ENCODE measurements at regions not wholly inside any gene's neighbourhood (a gene's known extent, or its start where the extent isn't known, plus 50 kb on each side); places are given as distances from the start of the nearest gene placed in this dataset.

DNA sequence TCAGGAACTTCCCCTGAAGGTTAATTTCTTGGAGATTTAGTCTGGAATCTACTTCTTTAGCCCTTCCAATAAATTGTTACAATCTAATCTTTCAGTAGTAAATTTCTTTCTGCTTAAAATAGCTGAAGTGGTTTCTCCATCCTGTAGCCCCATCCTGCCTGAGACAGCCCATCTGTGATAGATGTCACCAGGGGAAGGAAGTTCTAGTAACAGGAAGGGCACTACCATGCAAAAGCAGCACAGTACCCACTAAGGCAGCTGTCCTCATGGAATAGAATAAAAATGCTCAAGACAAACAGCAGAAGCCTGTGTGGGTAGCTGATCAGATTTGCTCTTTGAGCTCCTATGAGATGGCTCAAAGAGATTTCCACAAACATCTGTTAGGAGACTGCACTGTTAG is 1036.5 kb downstream of the SLITRK5 start:
- Histone ChIP-seq H3K9me2 (ENCODE audit: insufficient read depth) (no peaks in the 10 kb centered on the region), H3K36me3 (ENCODE audit: low read depth) (no peaks in the 10 kb centered on the region), H3K27me3 (ENCODE audit: insufficient read depth, low read depth) (no peaks in the 10 kb centered on the region), H2AFZ (no peak overlapping the region), H3K27ac (no peak overlapping the region), H3K4me2 (no peak overlapping the region), H3K79me2 (ENCODE audit: low read depth) (no peaks in the 10 kb centered on the region), H3K4me3 (no peak overlapping the region), H3F3A (ENCODE audit: insufficient read depth, low read depth) (no peaks in the 10 kb centered on the region), H3K9me3 (ENCODE audit: insufficient read depth, low read depth) (no peaks in the 10 kb centered on the region), H4K20me1 (ENCODE audit: insufficient read depth) (no peaks in the 10 kb centered on the region), H3K4me1 (replicated peaks; ENCODE audit: insufficient read depth) (no peaks in the 10 kb centered on the region)
- TF ChIP-seq, protein P1, sequence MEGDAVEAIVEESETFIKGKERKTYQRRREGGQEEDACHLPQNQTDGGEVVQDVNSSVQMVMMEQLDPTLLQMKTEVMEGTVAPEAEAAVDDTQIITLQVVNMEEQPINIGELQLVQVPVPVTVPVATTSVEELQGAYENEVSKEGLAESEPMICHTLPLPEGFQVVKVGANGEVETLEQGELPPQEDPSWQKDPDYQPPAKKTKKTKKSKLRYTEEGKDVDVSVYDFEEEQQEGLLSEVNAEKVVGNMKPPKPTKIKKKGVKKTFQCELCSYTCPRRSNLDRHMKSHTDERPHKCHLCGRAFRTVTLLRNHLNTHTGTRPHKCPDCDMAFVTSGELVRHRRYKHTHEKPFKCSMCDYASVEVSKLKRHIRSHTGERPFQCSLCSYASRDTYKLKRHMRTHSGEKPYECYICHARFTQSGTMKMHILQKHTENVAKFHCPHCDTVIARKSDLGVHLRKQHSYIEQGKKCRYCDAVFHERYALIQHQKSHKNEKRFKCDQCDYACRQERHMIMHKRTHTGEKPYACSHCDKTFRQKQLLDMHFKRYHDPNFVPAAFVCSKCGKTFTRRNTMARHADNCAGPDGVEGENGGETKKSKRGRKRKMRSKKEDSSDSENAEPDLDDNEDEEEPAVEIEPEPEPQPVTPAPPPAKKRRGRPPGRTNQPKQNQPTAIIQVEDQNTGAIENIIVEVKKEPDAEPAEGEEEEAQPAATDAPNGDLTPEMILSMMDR (conservative IDR thresholded peaks at IDR 0.05): no peak
- no peak for TF ChIP-seq EZH2 (IDR thresholded peaks at IDR 0.05; ENCODE audit: low read depth)
- ChIA-PET CTCF (no interaction called here), POLR2A (ENCODE audit: unreplicated experiment) (no interaction called here)
- no TSS peak for BruUV-seq (replicated peaks)
- no peak for DNase-seq
- intact Hi-C loops (cut with micrococcal nuclease; ENCODE audit: unreplicated experiment): no loop called here

DNA sequence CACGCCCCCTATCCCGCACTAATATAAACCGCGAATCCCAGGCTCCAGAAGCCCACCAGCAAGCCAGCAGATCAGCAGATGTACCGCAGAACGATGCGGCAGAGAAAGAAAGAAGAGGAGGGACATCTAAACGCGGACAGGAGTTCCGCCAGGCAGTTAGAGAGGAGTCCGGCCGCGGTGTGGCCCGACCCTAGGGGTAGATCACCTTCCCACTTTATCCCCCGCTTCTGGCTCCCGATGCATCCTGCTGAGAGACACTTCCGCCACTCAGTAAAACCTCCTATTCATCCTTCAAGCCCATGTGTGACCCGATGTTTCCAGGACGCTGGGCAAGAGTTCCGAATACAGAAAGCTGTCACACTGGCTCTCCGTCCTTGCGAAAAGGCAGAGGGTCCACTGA is 1046.8 kb downstream of the SLITRK5 start:
- BruUV-seq (replicated peaks): no TSS peak
- ChIA-PET POLR2A (ENCODE audit: unreplicated experiment) (no interaction called here), CTCF (no interaction called here)
- Histone ChIP-seq H3K4me2 (no peak overlapping the region), H3K36me3 (ENCODE audit: low read depth) (no peaks in the 10 kb centered on the region), H3K79me2 (ENCODE audit: low read depth) (no peaks in the 10 kb centered on the region), H3K4me1 (replicated peaks; ENCODE audit: insufficient read depth) (no peaks in the 10 kb centered on the region), H3K4me3 (no peak overlapping the region), H3K27me3 (ENCODE audit: insufficient read depth, low read depth) (no peaks in the 10 kb centered on the region), H3K27ac (no peak overlapping the region), H4K20me1 (ENCODE audit: insufficient read depth) (no peaks in the 10 kb centered on the region), H3K9me2 (ENCODE audit: insufficient read depth) (no peaks in the 10 kb centered on the region), H3F3A (ENCODE audit: insufficient read depth, low read depth) (no peaks in the 10 kb centered on the region), H2AFZ (no peak overlapping the region), H3K9me3 (ENCODE audit: insufficient read depth, low read depth) (no peaks in the 10 kb centered on the region)
- intact Hi-C loops (cut with micrococcal nuclease; ENCODE audit: unreplicated experiment): no loop called here
- no peak for DNase-seq
- TF ChIP-seq, protein P1 (conservative IDR thresholded peaks at IDR 0.05): no peak
- no peak for TF ChIP-seq EZH2 (IDR thresholded peaks at IDR 0.05; ENCODE audit: low read depth)

- intact Hi-C loops (cut with micrococcal nuclease; ENCODE audit: unreplicated experiment): no loop called here
Measured at GRCh38 chr13:88718781-88719180, 1047.6 kb downstream of the SLITRK5 start.

More at GRCh38 chr13:88718781-88719180, 1047.6 kb downstream of the SLITRK5 start:
- Histone ChIP-seq H2AFZ (no peak overlapping the region), H3K4me3 (no peak overlapping the region), H3K27ac (no peak overlapping the region), H3K4me2 (no peak overlapping the region), H3K27me3 (ENCODE audit: insufficient read depth, low read depth) (no peaks in the 10 kb centered on the region), H3K9me3 (ENCODE audit: insufficient read depth, low read depth) (no peaks in the 10 kb centered on the region), H3K4me1 (replicated peaks; ENCODE audit: insufficient read depth) (no peaks in the 10 kb centered on the region), H3K9me2 (ENCODE audit: insufficient read depth) (no peaks in the 10 kb centered on the region), H3K36me3 (ENCODE audit: low read depth) (no peaks in the 10 kb centered on the region), H3K79me2 (ENCODE audit: low read depth) (no peaks in the 10 kb centered on the region), H3F3A (ENCODE audit: insufficient read depth, low read depth) (no peaks in the 10 kb centered on the region), H4K20me1 (ENCODE audit: insufficient read depth) (no peaks in the 10 kb centered on the region)
- TF ChIP-seq, protein P1 (conservative IDR thresholded peaks at IDR 0.05): no peak
- TF ChIP-seq EZH2 (IDR thresholded peaks at IDR 0.05; ENCODE audit: low read depth): no peak
- no TSS peak for BruUV-seq (replicated peaks)
- DNase-seq: no peak
- ChIA-PET CTCF (interaction anchor here (0.6 kb wide), 1 partner anchor 1205 kb away, joined by 5 read pairs; no protein-coding TSS in a partner anchor), POLR2A (ENCODE audit: unreplicated experiment) (no interaction called here)
